ENCODE measurements at regions not wholly inside any gene's neighbourhood (a gene's known extent, or its start where the extent isn't known, plus 50 kb on each side); places are given as distances from the start of the nearest gene placed in this dataset.

GRCh38 chr11:11009179-11009578, 151.3 kb upstream of the ZBED5 start:
- no peaks in the 10 kb centered on the region for H3K36me3 ChIP-seq (ENCODE audit: control insufficient read depth, insufficient read depth, low read length)
- no peak for TF ChIP-seq CTCF (IDR thresholded peaks at IDR 0.05; ENCODE audit: insufficient read depth, low read length, poor library complexity, severe bottlenecking)
- no peak overlapping the region for H3K4me3 ChIP-seq (replicated peaks; ENCODE audit: low read depth, low read length)
- DNase-seq (ENCODE audit: extremely low read depth, insufficient read length): no peak
- 0 out of 2 replicates have a peak, but pooled peaks cover 2% of the 10 kb centered on the region for H3K27me3 ChIP-seq (replicated peaks; ENCODE audit: control insufficient read depth, insufficient read depth, low read length)

DNA sequence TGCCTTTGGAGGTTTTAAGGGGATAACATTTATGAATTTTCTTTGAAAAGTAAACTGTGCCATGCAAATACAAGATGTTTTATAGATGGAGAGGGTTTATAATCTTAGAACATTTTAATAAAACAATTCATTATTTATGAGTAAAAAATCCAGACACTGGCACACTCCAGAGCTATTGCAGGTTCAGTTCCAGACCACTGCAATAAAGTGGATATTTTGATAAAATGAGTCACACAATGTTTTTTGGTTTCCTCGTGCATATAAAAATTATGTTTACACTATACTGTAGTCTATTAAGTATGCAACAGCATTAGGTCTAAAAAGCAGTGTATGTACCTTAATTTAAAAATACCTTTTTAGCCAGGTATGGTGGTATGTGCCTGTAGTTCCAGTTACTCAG, 146.2 kb upstream of the ZBED5 start:
- Histone ChIP-seq H3K36me3 (ENCODE audit: control insufficient read depth, insufficient read depth, low read length) (no peaks in the 10 kb centered on the region), H3K27me3 (replicated peaks; ENCODE audit: control insufficient read depth, insufficient read depth, low read length) (0 out of 2 replicates have a peak, but pooled peaks cover 2% of the 10 kb centered on the region), H3K4me3 (replicated peaks; ENCODE audit: low read depth, low read length) (no peak overlapping the region)
- DNase-seq (ENCODE audit: extremely low read depth, insufficient read length): no peak
- TF ChIP-seq CTCF (IDR thresholded peaks at IDR 0.05; ENCODE audit: insufficient read depth, low read length, poor library complexity, severe bottlenecking): no peak

DNA sequence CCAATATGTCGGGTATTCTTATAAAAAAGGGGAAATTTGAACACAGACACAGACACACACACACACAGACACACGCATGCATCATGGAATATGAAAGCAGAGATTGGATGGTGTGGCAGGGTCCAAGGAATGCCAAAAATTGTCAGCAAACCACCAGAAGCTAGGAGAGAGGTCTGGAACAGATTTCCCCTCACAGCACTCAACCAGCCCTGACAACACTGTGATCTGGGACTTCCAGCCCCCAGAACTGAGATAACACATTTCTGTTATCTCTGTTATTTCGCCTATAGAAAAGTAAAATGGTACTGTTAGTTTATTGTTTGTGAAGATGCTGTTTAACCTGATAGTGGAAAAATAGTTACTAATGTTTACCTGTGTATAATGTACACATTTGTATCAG, 145.4 kb upstream of the ZBED5 start:
- no peak for TF ChIP-seq CTCF (IDR thresholded peaks at IDR 0.05; ENCODE audit: insufficient read depth, low read length, poor library complexity, severe bottlenecking)
- Histone ChIP-seq H3K4me3 (replicated peaks; ENCODE audit: low read depth, low read length) (no peak overlapping the region), H3K36me3 (ENCODE audit: control insufficient read depth, insufficient read depth, low read length) (no peaks in the 10 kb centered on the region), H3K27me3 (replicated peaks; ENCODE audit: control insufficient read depth, insufficient read depth, low read length) (peaks cover 2% of the 10 kb centered on the region; the same call in 1 of the 2 replicates)
- DNase-seq (ENCODE audit: extremely low read depth, insufficient read length): no peak

- no peak for TF ChIP-seq CTCF (IDR thresholded peaks at IDR 0.05; ENCODE audit: insufficient read depth, low read length, poor library complexity, severe bottlenecking)
- no peak for DNase-seq (ENCODE audit: extremely low read depth, insufficient read length)
- no peaks in the 10 kb centered on the region for H3K36me3 ChIP-seq (ENCODE audit: control insufficient read depth, insufficient read depth, low read length)
- H3K4me3 ChIP-seq (replicated peaks; ENCODE audit: low read depth, low read length): no peak overlapping the region
- no peaks in the 10 kb centered on the region; the same call in 1 of the 2 replicates for H3K27me3 ChIP-seq (replicated peaks; ENCODE audit: control insufficient read depth, insufficient read depth, low read length)
These were observed 142.9 kb upstream of the ZBED5 start for GRCh38 chr11:11000579-11001283.

DNA sequence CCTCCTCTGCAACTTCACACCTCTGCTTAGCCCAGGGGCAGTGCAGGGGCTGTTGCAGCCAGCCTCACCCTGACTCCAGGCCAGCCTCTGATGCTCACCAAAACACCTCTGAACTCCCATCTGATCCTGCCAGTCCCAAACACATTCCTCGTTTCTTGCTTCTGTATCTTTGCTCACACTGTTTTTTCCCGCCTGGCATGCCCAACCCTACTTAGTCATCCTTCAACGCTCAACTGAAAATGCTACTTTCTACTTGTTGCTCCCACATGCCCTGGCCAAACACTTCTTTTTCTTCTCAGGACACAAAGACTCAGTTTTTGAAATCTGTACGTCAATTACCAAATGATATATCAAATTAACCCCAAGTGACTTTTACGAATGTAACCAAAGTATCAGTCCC, 140.8 kb upstream of the ZBED5 start:
- TF ChIP-seq CTCF (IDR thresholded peaks at IDR 0.05; ENCODE audit: insufficient read depth, low read length, poor library complexity, severe bottlenecking): no peak
- H3K27me3 ChIP-seq (replicated peaks; ENCODE audit: control insufficient read depth, insufficient read depth, low read length): no peaks in the 10 kb centered on the region; the same call in 1 of the 2 replicates
- H3K36me3 ChIP-seq (ENCODE audit: control insufficient read depth, insufficient read depth, low read length): no peaks in the 10 kb centered on the region
- DNase-seq (ENCODE audit: extremely low read depth, insufficient read length): no peak
- H3K4me3 ChIP-seq (replicated peaks; ENCODE audit: low read depth, low read length): no peak overlapping the region
